Colonic mucosa (tissue), 4 donors: ENCODE measurements at regions not wholly inside any gene's neighbourhood (a gene's known extent, or its start where the extent isn't known, plus 50 kb on each side); places are given as distances from the start of the nearest gene placed in this dataset.

Experiments used
- DNase-seq: peaks from one replicate; pipeline ENCODE4 v3.0.0-alpha.2; 2020
- H3K27ac ChIP-seq: fragments of 200-600 bp; one replicate; pipeline ENCODE4 v1.8.0; 2021
- H3K27me3 ChIP-seq: fragments of 200-600 bp; one replicate; pipeline ENCODE4 v1.8.0; 2021
- H3K36me3 ChIP-seq: fragments of 200-600 bp; one replicate; pipeline ENCODE4 v1.8.0; 2021
- H3K4me1 ChIP-seq: fragments of 200-600 bp; one replicate; pipeline ENCODE4 v1.8.0; 2021; ENCODE audit warnings: mild to moderate bottlenecking
- H3K4me3 ChIP-seq: fragments of 200-600 bp; one replicate; pipeline ENCODE4 v1.8.0; 2021
- H3K9ac ChIP-seq, 2 donors: one replicate each; pipeline ENCODE4 v1.7.0; 2013; ENCODE audit warnings: control low read depth in 2 of 2, low read depth in 2 of 2, low read length in 2 of 2
- H3K9me3 ChIP-seq: fragments of 200-600 bp; one replicate; pipeline ENCODE4 v1.8.0; 2021
- intact Hi-C: fragments of 100-400 bp; cut with DNase I; formaldehyde crosslinking; loops from one replicate; pipeline ENCODE4 v1.14.1; 2022
- TF ChIP-seq, protein P1 (sequence below): fragments of 200-600 bp; IDR thresholded peaks from one replicate; pipeline ENCODE4 v1.8.0; 2022; ENCODE audit warnings: antibody characterized with exemption, mild to moderate bottlenecking
- donor health status: healthy.
- donor health status: DM: no; HTN: no; CAD: no.
- donor health status: DM: no; HTN: no; CAD: no.

DNA sequence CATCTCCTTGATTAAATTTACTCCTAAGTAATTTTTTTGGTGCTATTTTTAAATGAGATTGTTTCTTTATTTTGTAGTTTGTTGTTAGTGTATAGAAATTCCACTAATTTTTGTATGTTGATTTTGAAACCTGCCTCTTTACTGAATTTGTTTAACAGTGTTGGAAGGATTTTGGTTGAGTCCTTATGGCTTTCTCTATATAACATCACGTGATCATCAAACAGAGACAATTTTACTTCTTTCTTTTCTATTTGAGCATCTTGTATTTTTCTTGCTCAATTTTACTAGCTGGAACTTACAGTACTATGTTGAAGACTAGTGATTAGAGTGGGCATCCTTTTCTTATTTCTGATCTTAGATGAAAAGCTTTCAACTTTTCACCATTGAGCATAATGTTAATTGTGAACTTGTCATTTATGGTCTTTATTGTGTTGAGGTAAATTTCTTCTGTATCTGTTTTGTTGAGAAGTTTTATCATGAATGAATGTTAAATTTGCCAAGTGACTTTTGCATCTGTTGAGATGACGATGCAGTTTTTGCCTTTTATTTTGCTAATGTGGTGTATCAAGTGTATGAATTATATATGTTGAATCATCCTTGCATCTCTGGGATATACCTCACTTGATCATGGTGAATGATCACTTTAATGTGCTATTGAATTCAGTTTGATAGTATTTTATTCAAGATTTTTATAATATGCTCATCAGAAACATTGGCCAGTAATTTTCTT is 645.3 kb upstream of the DDX18 start:
- Histone ChIP-seq H3K36me3 (no peaks in the 10 kb centered on the region), H3K27me3 (no peaks in the 10 kb centered on the region), H3K9me3 (no peaks in the 10 kb centered on the region), H3K9ac (no peak overlapping the region), H3K4me1 (no peaks in the 10 kb centered on the region), H3K4me3 (no peak overlapping the region), H3K27ac (no peak overlapping the region)
- DNase-seq, result no peak
- intact Hi-C loops, result no loop called here
- TF ChIP-seq, protein P1, sequence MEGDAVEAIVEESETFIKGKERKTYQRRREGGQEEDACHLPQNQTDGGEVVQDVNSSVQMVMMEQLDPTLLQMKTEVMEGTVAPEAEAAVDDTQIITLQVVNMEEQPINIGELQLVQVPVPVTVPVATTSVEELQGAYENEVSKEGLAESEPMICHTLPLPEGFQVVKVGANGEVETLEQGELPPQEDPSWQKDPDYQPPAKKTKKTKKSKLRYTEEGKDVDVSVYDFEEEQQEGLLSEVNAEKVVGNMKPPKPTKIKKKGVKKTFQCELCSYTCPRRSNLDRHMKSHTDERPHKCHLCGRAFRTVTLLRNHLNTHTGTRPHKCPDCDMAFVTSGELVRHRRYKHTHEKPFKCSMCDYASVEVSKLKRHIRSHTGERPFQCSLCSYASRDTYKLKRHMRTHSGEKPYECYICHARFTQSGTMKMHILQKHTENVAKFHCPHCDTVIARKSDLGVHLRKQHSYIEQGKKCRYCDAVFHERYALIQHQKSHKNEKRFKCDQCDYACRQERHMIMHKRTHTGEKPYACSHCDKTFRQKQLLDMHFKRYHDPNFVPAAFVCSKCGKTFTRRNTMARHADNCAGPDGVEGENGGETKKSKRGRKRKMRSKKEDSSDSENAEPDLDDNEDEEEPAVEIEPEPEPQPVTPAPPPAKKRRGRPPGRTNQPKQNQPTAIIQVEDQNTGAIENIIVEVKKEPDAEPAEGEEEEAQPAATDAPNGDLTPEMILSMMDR, result no peak

DNA sequence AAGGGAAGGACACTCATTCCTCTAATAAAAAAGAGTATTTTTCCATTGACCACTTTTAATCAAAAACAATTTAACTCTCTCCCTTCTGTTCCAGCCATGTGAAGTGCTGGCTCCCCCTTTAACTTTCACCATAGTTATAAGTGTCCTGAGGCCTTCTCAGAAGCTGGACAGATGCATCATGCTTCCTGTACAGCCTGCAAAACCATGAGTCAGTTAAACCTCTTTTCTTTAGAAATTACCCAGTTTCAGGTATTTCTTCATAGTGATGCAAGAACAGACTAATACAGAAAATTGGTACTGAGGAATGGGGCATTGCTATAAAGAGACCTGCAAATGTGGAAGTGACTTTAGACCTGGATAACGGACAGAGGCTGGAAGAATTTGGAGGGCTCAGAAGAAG is 643.6 kb upstream of the DDX18 start:
- TF ChIP-seq, protein P1, result no peak
- no peaks in the 10 kb centered on the region for H3K27me3 ChIP-seq
- H3K4me1 ChIP-seq, result no peaks in the 10 kb centered on the region
- no peak overlapping the region for H3K9ac ChIP-seq
- intact Hi-C loops, result no loop called here
- H3K36me3 ChIP-seq, result no peaks in the 10 kb centered on the region
- no peaks in the 10 kb centered on the region for H3K9me3 ChIP-seq
- H3K27ac ChIP-seq, result no peak overlapping the region
- no peak for DNase-seq
- H3K4me3 ChIP-seq, result no peak overlapping the region

DNA sequence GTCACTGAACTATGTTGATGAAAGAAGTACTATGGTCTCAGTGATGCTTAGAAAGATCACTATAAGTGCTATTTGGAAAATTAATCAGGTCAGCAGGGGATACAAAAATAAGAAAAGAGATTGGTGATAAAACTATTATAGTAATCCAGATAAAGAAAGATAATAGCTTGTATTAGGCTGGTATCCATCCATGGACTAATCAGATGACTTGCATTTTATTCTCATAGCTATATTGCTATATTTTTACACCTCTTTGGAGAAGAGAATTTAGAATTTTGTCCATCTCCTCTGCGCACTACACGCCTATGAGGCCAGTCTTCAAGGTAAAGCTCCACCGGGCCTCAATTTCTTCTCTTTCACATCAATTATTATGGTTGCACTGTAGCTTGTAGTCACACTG is 635.1 kb upstream of the DDX18 start:
- no peak overlapping the region for H3K4me3 ChIP-seq
- H3K9me3 ChIP-seq, result no peaks in the 10 kb centered on the region
- TF ChIP-seq, protein P1, result no peak
- no peaks in the 10 kb centered on the region for H3K36me3 ChIP-seq
- H3K27me3 ChIP-seq, result no peaks in the 10 kb centered on the region
- no peaks in the 10 kb centered on the region for H3K4me1 ChIP-seq
- H3K27ac ChIP-seq, result no peak overlapping the region
- H3K9ac ChIP-seq, result no peak overlapping the region
- no peak for DNase-seq
- intact Hi-C loops, result no loop called here

GRCh38 chr2:117190856-117191559 is 623.5 kb upstream of the DDX18 start:
- no peak overlapping the region for H3K4me3 ChIP-seq
- no peak overlapping the region for H3K9ac ChIP-seq
- DNase-seq, result no peak
- no peaks in the 10 kb centered on the region for H3K4me1 ChIP-seq
- intact Hi-C loops, result no loop called here
- no peaks in the 10 kb centered on the region for H3K27me3 ChIP-seq
- no peaks in the 10 kb centered on the region for H3K36me3 ChIP-seq
- TF ChIP-seq, protein P1, result no peak
- H3K27ac ChIP-seq, result no peak overlapping the region
- H3K9me3 ChIP-seq, result no peaks in the 10 kb centered on the region

GRCh38 chr2:117195381-117195780 is 619.1 kb upstream of the DDX18 start:
- no peak for DNase-seq
- intact Hi-C loops, result no loop called here
- TF ChIP-seq, protein P1, result no peak
- H3K4me3 ChIP-seq, result no peak overlapping the region
- H3K27ac ChIP-seq, result no peak overlapping the region
- no peaks in the 10 kb centered on the region for H3K4me1 ChIP-seq
- H3K9me3 ChIP-seq, result no peaks in the 10 kb centered on the region
- H3K36me3 ChIP-seq, result no peaks in the 10 kb centered on the region
- H3K9ac ChIP-seq, result no peak overlapping the region
- no peaks in the 10 kb centered on the region for H3K27me3 ChIP-seq
